ENCODE measurements at regions not wholly inside any gene's neighbourhood (a gene's known extent, or its start where the extent isn't known, plus 50 kb on each side); places are given as distances from the start of the nearest gene placed in this dataset.

DNA sequence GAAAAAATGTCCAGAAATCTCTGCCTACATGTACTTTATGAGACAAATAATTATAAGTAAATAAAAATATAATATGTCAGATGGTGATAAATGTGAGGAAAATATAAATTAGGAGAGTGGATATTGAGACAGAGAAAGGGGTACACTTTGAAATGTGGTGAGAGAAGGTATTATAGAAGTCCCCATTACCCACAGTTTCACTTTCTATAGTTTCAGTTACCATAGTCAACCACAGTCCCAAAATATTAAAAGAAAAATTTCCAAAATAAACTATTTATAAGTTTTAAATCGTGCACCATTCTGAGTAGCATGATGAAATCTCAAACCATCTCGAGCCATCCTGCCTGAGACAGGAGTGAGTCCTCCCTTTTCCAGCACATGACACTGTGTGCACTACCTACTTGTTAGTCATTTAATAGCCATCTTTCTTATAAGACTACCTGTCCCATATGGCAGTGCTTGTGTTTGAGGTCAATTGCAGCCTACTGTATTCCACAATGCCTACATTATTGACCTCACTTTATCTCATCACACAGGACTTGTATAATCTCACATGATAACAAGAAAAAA is 653.7 kb downstream of the DACH1 start:
- H3K4me3 ChIP-seq (replicated peaks in 1 of 3; ENCODE audit: insufficient read depth in 1 of 3, low read depth in 1 of 3, low read length in 3 of 3): no peak overlapping the region
- ChIA-PET CTCF (no interaction called here), POLR2A (no interaction called here)
- H3K27me3 ChIP-seq (ENCODE audit: control insufficient read depth in 2 of 2, insufficient read depth in 2 of 2, low read length in 2 of 2): no peaks in the 10 kb centered on the region
- no peaks in the 10 kb centered on the region for H3K4me1 ChIP-seq (ENCODE audit: control insufficient read depth, extremely low read depth, insufficient read depth, low read length)
- no peak overlapping the region for H3K4me2 ChIP-seq (ENCODE audit: insufficient read depth, low read length)
- BruUV-seq (replicated peaks): no TSS peak
- no peak overlapping the region for H3K27ac ChIP-seq (ENCODE audit: insufficient read depth, low read depth, low read length)
- H3K9ac ChIP-seq (replicated peaks; ENCODE audit: extremely low read depth, insufficient read depth, low read length): no peak overlapping the region
- no peaks in the 10 kb centered on the region for H3K9me3 ChIP-seq (replicated peaks; ENCODE audit: control insufficient read depth, insufficient read depth, low read length)
- dilution Hi-C loops (cut with MboI; ENCODE audit: extremely low pct_ligation_motif_present, low sequenced_read_pairs) (no loop called here), intact Hi-C loops (cut with micrococcal nuclease) (loop anchor here (5.0 to 10.0 kb wide), 2 partner anchors 251 to 489 kb away; no protein-coding TSS in a partner anchor)
- no peak for FAIRE-seq
- DNase-seq (ENCODE audit: low read depth, low spot score): no peak
- no peak for TF ChIP-seq FOS (IDR thresholded peaks at IDR 0.05; ENCODE audit: borderline replicate concordance, insufficient read depth, low read length)
- no peak for TF ChIP-seq EZH2 (IDR thresholded peaks at IDR 0.05; ENCODE audit: borderline replicate concordance, low read depth, low read length, severe bottlenecking)
- TF ChIP-seq, protein P1, sequence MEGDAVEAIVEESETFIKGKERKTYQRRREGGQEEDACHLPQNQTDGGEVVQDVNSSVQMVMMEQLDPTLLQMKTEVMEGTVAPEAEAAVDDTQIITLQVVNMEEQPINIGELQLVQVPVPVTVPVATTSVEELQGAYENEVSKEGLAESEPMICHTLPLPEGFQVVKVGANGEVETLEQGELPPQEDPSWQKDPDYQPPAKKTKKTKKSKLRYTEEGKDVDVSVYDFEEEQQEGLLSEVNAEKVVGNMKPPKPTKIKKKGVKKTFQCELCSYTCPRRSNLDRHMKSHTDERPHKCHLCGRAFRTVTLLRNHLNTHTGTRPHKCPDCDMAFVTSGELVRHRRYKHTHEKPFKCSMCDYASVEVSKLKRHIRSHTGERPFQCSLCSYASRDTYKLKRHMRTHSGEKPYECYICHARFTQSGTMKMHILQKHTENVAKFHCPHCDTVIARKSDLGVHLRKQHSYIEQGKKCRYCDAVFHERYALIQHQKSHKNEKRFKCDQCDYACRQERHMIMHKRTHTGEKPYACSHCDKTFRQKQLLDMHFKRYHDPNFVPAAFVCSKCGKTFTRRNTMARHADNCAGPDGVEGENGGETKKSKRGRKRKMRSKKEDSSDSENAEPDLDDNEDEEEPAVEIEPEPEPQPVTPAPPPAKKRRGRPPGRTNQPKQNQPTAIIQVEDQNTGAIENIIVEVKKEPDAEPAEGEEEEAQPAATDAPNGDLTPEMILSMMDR (IDR thresholded peaks at IDR 0.05; ENCODE audit: extremely low read depth in 1 of 2, insufficient read depth in 1 of 2, low read depth in 1 of 2, low read length in 2 of 2): no peak
- no peak for TF ChIP-seq MYC (IDR thresholded peaks at IDR 0.05; ENCODE audit: low read depth, low read length)
- TF ChIP-seq GATA2 (IDR thresholded peaks at IDR 0.05; ENCODE audit: insufficient read depth, insufficient read length, low read depth, low read length): no peak
- TF ChIP-seq JUN (IDR thresholded peaks at IDR 0.05; ENCODE audit: borderline replicate concordance, insufficient read depth, insufficient read length, low read depth): no peak
- TF ChIP-seq POLR2AphosphoS5 (IDR thresholded peaks at IDR 0.05; ENCODE audit: insufficient read depth, low read depth, low read length): no peak
- no peak for TF ChIP-seq MAX (IDR thresholded peaks at IDR 0.05; ENCODE audit: insufficient read depth, insufficient read length)
- no peak for TF ChIP-seq POLR2A (IDR thresholded peaks at IDR 0.05; ENCODE audit: low read depth, low read length)
- no peaks in the 10 kb centered on the region for H4K20me1 ChIP-seq (replicated peaks; ENCODE audit: control insufficient read depth, extremely low read depth, insufficient read depth, low read length)
- no peaks in the 10 kb centered on the region for H3K9me1 ChIP-seq (replicated peaks; ENCODE audit: control insufficient read depth, extremely low read depth, insufficient read depth, low read length)
- no peaks in the 10 kb centered on the region for H3K36me3 ChIP-seq (ENCODE audit: control insufficient read depth in 2 of 2, extremely low read depth in 1 of 2, insufficient read depth in 2 of 2, low read length in 2 of 2)
- H2AFZ ChIP-seq (ENCODE audit: low read depth, low read length): no peak overlapping the region
- H3K79me2 ChIP-seq (ENCODE audit: control insufficient read depth, insufficient read depth, low read length): no peaks in the 10 kb centered on the region
